Thymus (tissue), 11 donors: ENCODE measurements at regions not wholly inside any gene's neighbourhood (a gene's known extent, or its start where the extent isn't known, plus 50 kb on each side); places are given as distances from the start of the nearest gene placed in this dataset.

Experiments
- DNase-seq, 9 donors: peaks; one replicate each; pipeline ENCODE4 v3.0.0-alpha.2; 2013; ENCODE audit warnings: low spot score in 9 of 9, low read depth in 6 of 9, missing footprints in 1 of 9
- H3K27ac ChIP-seq, 2 donors: one replicate each; pipeline ENCODE4 v1.5.1; 2013; ENCODE audit warnings: control low read depth in 1 of 2, low read depth in 1 of 2, low read length in 1 of 2, mild to moderate bottlenecking in 1 of 2, moderate library complexity in 1 of 2
- H3K27me3 ChIP-seq, 2 donors: one replicate each; pipeline ENCODE4 v1.5.1; 2013; ENCODE audit warnings: low read length in 1 of 2; ENCODE audit not compliant: control insufficient read depth in 2 of 2, insufficient read depth in 1 of 2
- H3K36me3 ChIP-seq, 2 donors: one replicate each; pipeline ENCODE4 v1.5.1; 2013; ENCODE audit warnings: low read length in 1 of 2, mild to moderate bottlenecking in 1 of 2, moderate library complexity in 1 of 2; ENCODE audit not compliant: control insufficient read depth in 2 of 2, insufficient read depth in 2 of 2
- H3K4me1 ChIP-seq, 2 donors: one replicate each; pipeline ENCODE4 v1.5.1; 2013; ENCODE audit warnings: low read length in 2 of 2; ENCODE audit not compliant: control insufficient read depth in 2 of 2, insufficient read depth in 2 of 2
- H3K4me3 ChIP-seq, 2 donors: one replicate each; pipeline ENCODE4 v1.5.1; 2013; ENCODE audit warnings: low read length in 2 of 2, control low read depth in 1 of 2, mild to moderate bottlenecking in 1 of 2
- H3K9me3 ChIP-seq, 2 donors: one replicate each; pipeline ENCODE4 v1.5.1; 2013; ENCODE audit warnings: low read length in 1 of 2, mild to moderate bottlenecking in 1 of 2; ENCODE audit not compliant: control insufficient read depth in 2 of 2, insufficient read depth in 1 of 2
- WGBS: extraction: QIAGEN DNeasy Blood & Tissue Kit; methylation state at CpG from one replicate; pipeline ENCODE4 v1.1.7; 2013; 5-methylcytosine and 5-hydroxymethylcytosine counted together
- donor health status: healthy.

- H3K4me1 ChIP-seq: no peaks in the 10 kb centered on the region
- no peak overlapping the region for H3K27ac ChIP-seq
- H3K9me3 ChIP-seq: no peaks in the 10 kb centered on the region
- 1% methylated on average over 1 of the region's 1 CpG for WGBS
- no peaks in the 10 kb centered on the region for H3K27me3 ChIP-seq
- no peaks in the 10 kb centered on the region for H3K36me3 ChIP-seq
- no peak for DNase-seq
- H3K4me3 ChIP-seq: no peak overlapping the region
Observed at GRCh38 chr15:96130734-96131133, 199.8 kb upstream of the NR2F2 start.

- Histone ChIP-seq H3K4me3 (no peak overlapping the region), H3K4me1 (no peaks in the 10 kb centered on the region), H3K36me3 (no peaks in the 10 kb centered on the region), H3K9me3 (no peaks in the 10 kb centered on the region), H3K27ac (no peak overlapping the region), H3K27me3 (no peaks in the 10 kb centered on the region)
- no peak for DNase-seq
- 98% methylated on average over 1 of the region's 1 CpG for WGBS
Observed at GRCh38 chr15:96132126-96132525, 198.4 kb upstream of the NR2F2 start.

- DNase-seq: no peak
- H3K4me1 ChIP-seq: no peaks in the 10 kb centered on the region
- no peak overlapping the region for H3K27ac ChIP-seq
- H3K36me3 ChIP-seq: no peaks in the 10 kb centered on the region
- H3K4me3 ChIP-seq: no peak overlapping the region
- WGBS: 95% methylated on average over 35 of the region's 36 CpGs
- H3K9me3 ChIP-seq: no peaks in the 10 kb centered on the region
- no peaks in the 10 kb centered on the region for H3K27me3 ChIP-seq
Observed at GRCh38 chr15:96135166-96136093, 195.1 kb upstream of the NR2F2 start.

GRCh38 chr15:96138985-96139384 is 191.5 kb upstream of the NR2F2 start:
- H3K27me3 ChIP-seq: no peaks in the 10 kb centered on the region
- H3K4me1 ChIP-seq: no peaks in the 10 kb centered on the region
- no peaks in the 10 kb centered on the region for H3K9me3 ChIP-seq
- no peak for DNase-seq
- no peaks in the 10 kb centered on the region for H3K36me3 ChIP-seq
- no peak overlapping the region for H3K4me3 ChIP-seq
- no peak overlapping the region for H3K27ac ChIP-seq

GRCh38 chr15:96142498-96142897 is 188.0 kb upstream of the NR2F2 start:
- no peak for DNase-seq
- H3K4me3 ChIP-seq: no peak overlapping the region
- H3K36me3 ChIP-seq: no peaks in the 10 kb centered on the region
- no peaks in the 10 kb centered on the region for H3K4me1 ChIP-seq
- no peak overlapping the region for H3K27ac ChIP-seq
- H3K27me3 ChIP-seq: no peaks in the 10 kb centered on the region
- no peaks in the 10 kb centered on the region for H3K9me3 ChIP-seq
- whole genome bisulfite sequencing: 82% methylated on average over 5 of the region's 5 CpGs

- DNase-seq: no peak
- no peak overlapping the region for H3K27ac ChIP-seq
- H3K4me1 ChIP-seq: no peaks in the 10 kb centered on the region
- no peak overlapping the region for H3K4me3 ChIP-seq
- WGBS: 72% methylated on average over 2 of the region's 2 CpGs
- no peaks in the 10 kb centered on the region for H3K36me3 ChIP-seq
- no peaks in the 10 kb centered on the region for H3K27me3 ChIP-seq
- H3K9me3 ChIP-seq: no peaks in the 10 kb centered on the region
Observed at GRCh38 chr15:96144734-96145133, 185.8 kb upstream of the NR2F2 start.

- H3K9me3 ChIP-seq: no peaks in the 10 kb centered on the region
- H3K4me1 ChIP-seq: no peaks in the 10 kb centered on the region
- no peaks in the 10 kb centered on the region for H3K27me3 ChIP-seq
- H3K4me3 ChIP-seq: no peak overlapping the region
- WGBS: 86% methylated on average over 6 of the region's 6 CpGs
- H3K27ac ChIP-seq: no peak overlapping the region
- H3K36me3 ChIP-seq: no peaks in the 10 kb centered on the region
- DNase-seq: no peak
Observed at GRCh38 chr15:96146726-96147125, 183.8 kb upstream of the NR2F2 start.

GRCh38 chr15:96147267-96147666 is 183.2 kb upstream of the NR2F2 start:
- 91% methylated on average over 3 of the region's 3 CpGs for WGBS
- Histone ChIP-seq H3K27me3 (no peaks in the 10 kb centered on the region), H3K27ac (no peak overlapping the region), H3K9me3 (no peaks in the 10 kb centered on the region), H3K36me3 (no peaks in the 10 kb centered on the region), H3K4me3 (no peak overlapping the region), H3K4me1 (no peaks in the 10 kb centered on the region)
- DNase-seq: no peak

- Histone ChIP-seq H3K9me3 (no peaks in the 10 kb centered on the region), H3K4me1 (no peaks in the 10 kb centered on the region), H3K27ac (no peak overlapping the region), H3K27me3 (no peaks in the 10 kb centered on the region), H3K4me3 (no peak overlapping the region), H3K36me3 (no peaks in the 10 kb centered on the region)
- no peak for DNase-seq
- 90% methylated on average over 7 of the region's 7 CpGs for WGBS
Observed at GRCh38 chr15:96150254-96150653, 180.2 kb upstream of the NR2F2 start.
